ENCODE measurements at regions not wholly inside any gene's neighbourhood (a gene's known extent, or its start where the extent isn't known, plus 50 kb on each side); places are given as distances from the start of the nearest gene placed in this dataset.

DNA sequence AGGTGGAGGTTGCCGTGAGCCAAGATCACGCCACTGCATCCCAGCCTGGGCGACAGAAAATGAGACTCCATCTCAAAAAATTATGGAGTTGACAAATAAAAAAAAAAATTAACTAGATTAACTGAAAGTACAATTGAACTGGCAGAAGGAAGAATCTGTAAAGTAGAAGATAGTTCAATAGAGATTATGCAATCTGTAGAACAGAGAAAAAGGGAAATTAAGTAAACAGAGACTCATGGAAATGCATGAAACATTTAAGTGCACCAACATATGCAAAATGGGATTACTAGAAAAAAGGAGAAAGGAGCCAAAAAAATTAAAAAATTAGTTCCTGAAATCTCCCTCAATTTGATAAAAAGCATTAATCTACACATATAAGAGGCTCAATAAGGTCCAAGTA, 188.8 kb upstream of the KHDRBS2 start:
- no peak for DNase-seq (ENCODE audit: low spot score)

DNA sequence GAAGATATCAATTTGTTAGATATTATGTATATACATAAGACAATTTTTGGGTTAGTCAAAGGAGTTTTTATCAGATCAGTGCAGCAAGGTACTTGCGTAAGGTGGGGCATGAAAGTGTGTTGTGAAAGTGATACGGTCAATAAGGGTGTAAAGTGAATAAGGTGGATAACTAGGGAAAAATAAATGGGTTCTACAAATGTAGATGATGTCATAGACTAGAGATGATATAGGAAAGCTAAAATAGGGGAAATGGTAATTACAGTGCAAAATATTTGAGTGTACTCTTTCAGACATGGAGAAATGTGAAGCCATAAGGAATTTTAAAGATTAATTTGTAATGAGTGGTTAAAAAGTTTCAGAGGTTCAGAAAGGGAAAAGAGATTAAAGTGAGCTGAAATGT, 180.6 kb upstream of the KHDRBS2 start:
- no peak for DNase-seq (ENCODE audit: low spot score)

DNA sequence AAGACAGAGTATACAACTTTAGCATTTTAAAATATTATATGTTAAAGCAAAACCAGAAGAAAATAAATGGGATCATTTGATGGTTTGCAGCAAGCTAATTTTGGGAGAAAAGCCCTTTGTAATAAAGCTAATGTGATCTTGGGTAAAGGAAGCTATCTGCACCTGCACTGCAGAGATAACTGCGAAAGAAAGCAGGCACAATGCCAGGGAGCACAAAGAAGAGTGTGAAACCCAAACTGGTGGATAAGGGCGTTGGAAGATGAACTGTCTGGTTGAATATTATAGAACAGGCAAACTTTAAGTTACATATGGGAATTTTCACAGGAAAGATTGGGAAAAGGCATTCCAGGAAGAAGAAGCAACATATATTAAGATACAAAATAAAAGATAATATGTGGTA, 179.2 kb upstream of the KHDRBS2 start:
- no peak for DNase-seq (ENCODE audit: low spot score)

DNA sequence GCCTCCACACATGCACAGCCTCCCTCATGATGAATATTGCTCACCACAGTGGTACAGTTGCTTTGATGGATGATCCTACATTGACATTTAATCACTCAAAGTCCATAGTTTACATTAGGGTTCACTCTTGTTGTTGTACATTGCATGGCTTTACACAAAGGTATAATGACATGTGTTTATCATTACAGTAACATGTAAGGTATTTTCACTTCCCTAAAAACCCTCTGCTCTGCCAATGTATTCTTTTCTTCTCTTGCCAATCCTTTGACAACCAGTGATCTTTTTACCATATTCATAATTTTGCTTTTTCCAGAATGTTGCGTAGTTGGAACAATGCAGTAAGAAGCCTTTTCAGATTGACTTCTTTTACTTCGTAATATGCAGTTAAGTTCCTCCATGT, 166.6 kb upstream of the KHDRBS2 start:
- DNase-seq (ENCODE audit: low spot score): no peak

DNA sequence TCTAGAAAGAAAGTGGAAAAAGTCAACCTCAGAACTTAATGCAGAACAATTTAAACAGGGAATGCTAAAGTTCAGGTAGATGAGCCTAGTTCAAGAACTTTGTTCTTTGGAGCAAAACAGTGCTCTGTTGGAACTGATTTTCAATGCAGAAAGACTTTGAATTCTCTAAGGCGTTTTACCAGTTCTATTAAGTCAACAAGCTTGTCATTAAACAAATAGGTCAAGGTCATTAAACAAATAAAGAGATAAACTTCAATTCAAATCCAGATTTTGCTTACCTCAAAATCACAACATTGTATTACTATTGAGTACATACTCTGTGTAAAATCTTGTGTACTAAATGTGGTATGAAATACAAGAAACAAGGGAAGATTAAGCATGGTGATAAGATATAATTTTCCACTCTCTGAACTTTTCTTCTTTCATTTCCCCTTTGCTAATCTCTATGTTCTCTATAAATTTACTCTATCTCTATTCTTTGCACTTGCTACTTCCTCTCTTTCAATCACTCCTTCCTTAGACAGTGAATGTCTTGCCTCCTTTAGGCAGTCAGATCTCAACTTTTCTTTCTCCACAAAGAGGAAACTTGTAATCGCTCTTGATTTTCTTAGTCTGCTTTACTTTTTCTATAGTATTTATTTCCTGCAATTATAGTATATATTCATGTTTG, 160.8 kb upstream of the KHDRBS2 start:
- no peak for DNase-seq (ENCODE audit: low spot score)

DNA sequence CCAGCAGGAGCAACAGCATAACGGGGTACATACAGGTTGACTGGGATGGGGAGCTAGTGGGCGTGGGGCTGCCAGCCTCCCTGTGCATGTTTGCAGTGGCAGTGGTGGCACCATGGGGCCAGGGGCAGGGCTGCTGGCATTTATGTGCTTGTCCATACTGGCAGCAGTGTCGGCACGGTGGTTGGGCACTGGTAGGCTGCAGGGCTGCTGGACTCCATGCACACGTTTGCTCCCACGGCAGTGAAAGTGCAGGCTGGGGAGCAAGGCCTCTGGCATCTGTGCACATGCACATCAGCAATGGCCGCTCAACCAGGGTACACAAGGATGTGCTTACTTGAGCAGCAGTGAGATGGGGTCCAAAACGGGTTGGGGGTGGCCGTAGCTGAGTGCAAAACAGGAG, 159.5 kb upstream of the KHDRBS2 start:
- DNase-seq (ENCODE audit: low spot score): no peak

DNA sequence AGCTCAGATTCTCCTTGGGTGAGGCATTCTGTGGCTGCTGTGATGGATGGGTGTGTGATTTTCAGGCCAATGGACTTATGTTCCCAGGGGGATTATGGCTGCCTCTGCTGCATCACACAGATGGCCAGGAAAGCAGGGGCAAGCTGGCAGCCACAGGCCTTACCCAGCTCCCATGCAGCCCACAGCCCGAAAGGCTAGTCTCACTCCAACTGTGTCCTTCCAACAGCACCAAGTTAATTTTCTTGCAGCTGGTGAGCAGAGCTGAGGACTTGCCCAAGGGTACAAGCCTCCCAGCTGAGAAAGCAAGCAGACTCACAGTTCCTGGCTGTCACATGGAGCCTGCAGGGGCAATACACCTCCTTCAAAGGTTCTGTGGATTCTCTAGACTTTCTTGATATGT, 155.2 kb upstream of the KHDRBS2 start:
- no peak for DNase-seq (ENCODE audit: low spot score)

DNA sequence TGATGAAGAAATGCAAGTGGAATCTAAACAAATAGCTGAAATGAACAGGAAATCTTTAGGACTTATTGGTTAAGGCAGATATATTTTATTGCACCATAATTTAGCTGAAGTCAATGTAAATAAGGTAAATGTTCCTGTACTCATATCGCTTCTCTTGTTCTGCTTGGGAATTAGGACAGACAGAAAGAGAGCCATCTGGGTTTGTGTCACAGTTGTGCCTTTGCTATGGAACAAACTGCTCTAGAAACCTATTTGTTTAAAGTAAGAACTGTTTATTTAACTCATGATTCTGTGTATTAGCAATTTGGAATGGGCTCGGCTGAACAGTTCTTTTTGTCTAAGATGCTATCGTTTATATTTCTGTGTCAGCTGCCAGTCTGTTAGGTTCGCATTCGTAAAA, 143.8 kb upstream of the KHDRBS2 start:
- no peak for DNase-seq (ENCODE audit: low spot score)

DNA sequence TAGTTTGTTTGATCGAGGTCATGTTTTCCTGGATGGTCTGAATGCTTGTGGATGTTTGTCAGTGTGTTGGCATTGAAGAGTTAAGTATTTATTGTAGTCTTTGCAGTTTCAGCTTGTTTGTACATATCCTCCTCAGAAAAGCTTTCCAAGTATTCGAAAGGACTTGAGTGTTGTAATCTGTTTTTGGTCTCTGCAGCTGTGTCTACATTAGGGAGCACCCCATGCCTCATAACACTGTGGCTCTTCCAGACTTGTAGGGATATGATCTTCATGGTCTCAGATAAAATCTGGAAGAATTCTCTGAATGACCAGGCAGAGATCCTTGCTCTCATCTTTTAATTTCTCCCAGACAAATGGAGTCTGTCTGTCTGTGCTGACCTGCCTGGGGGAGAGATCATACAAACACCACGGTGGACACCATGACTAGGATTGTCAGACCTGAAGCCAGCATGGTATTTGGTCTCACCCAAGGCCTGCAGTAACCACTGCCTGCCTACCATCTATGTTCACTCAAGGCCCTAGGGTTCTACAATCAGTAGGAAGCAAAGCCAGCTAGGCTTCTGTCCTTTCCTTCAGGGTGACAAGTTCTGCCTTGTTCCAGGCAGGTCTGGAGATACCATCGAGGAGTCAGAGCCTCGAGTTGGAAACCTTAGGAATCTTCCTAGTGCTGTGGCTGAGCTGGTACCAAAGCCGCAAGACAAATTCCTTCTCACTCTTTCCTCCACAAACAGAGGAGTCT, 114.7 kb upstream of the KHDRBS2 start:
- DNase-seq (ENCODE audit: low spot score): no peak

DNA sequence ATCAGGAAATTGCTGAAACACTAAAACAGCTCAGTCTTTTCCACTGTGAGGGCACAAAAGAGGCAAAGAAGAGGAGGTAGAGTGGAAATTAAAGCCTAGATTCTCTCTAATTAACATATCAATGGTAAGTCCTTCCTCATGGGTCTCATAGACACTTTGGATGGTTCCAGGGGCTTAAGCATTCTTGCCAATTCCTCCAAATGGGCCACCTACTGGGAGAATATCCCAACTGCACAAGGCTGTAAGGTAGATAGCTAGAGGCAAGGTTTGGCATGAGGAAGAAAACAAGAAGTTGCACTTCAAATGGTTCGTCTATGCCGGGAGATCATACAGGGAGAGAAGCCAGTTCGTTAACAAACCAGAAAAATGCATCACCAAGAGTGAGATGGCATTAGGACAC, 107.6 kb upstream of the KHDRBS2 start:
- DNase-seq (ENCODE audit: low spot score): no peak

DNA sequence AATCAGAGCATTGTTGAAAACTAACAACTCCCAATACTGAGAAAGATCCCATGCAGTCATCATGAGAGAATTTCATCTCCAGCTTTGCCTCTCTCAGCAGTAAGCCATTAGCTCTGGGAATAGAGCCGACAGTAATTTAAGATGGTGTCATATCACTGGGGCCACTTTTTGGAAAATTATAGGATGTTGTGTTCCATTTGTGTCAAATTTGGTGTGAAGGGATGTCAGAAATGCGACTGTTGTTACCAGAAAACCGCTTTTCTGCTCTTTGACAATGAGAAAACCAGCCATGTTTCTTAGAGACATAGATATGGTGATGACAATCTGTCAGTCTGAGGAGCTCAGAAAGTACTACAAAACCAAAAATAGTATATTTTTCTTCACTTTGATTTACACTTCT, 106.3 kb upstream of the KHDRBS2 start:
- DNase-seq (ENCODE audit: low spot score): no peak

DNA sequence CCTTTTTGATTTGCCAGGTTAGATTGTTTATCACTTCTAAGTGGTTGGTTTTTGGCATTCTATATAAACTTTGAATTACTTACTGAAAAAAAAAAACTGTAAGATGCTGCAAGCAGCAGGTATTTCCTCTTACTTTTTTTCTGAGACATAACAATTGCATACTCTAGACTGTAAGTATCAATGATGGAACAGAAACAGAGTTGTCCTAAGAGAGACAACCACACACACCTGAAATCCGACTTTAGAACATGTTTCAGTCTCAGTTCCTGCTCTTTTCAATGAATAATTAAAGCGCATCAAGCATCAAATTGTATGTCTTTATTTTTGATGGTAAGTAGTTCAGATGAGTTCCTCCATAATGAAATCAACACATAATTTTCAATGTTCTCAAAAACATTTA, 105.3 kb upstream of the KHDRBS2 start:
- DNase-seq (ENCODE audit: low spot score): no peak

DNA sequence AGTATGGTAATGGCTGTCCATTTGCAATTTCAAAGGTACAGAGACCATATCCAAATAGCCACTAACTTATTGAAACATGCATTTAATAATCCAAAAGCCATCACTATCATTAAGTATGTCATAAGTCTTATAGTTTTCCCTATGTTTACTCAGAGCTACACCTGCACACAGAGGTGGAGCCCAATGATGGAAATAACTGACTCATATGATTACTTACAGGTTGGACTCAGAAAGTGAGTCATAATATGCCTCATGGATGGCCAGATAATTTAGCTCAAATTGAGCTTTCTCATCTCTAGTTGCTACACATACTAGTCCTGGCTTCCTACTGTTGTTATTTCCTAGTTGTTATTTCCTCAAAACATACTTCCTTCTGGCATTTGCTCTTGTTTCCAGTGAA, 104.4 kb upstream of the KHDRBS2 start:
- no peak for DNase-seq (ENCODE audit: low spot score)

DNA sequence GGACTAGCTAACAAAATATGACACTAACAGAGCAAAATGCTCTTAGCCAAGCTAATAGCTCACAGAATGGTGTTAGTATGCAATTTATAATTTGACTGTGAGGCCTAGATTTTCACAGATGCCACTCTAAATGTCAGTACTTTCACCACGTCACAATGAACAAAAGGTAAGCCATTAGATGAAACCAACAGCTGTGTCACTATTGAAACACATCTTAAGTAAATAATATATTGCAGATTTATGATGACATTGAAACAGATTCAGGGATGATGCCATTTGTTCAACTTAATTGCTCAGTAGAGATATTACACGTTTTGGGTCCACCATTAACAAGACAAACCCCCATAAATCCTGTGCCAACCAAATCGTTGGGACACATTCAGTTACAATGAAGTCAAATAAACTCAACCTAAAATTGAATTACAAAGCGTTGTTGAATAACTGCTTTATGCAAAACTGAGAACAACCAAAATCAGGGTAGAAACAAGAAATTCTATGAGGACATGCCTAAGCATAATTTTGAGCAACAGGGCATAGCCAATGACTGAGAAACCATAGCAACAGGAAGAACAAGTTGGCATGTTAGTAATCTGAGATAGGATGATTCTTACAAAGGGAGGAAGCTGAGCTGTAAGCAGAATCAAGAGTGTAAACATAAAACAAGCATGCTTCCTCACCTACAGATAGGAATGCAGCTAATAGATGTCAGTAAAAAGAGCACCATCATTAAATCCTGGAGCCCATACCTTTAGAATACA, 85.6 kb upstream of the KHDRBS2 start:
- no peak for DNase-seq (ENCODE audit: low spot score)

DNA sequence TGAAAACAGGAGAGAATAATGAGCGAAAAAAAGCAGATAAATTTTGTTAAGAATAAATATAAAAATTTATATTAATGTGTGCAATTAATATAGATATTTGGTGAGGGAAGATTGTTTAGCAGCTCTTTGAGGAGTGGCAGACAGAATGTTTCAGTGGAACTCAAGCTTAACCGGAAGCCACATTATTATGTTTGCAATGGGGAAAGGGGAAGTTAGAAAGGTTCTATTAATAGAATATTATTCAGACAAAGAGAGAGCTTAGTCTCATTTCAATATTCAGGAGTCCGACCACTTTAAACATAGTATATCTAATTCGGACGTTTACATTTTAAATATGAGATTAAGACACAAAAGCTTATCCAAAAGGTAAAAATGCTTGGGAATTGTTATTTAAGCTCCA, 81.6 kb upstream of the KHDRBS2 start:
- DNase-seq (ENCODE audit: low spot score): no peak

DNA sequence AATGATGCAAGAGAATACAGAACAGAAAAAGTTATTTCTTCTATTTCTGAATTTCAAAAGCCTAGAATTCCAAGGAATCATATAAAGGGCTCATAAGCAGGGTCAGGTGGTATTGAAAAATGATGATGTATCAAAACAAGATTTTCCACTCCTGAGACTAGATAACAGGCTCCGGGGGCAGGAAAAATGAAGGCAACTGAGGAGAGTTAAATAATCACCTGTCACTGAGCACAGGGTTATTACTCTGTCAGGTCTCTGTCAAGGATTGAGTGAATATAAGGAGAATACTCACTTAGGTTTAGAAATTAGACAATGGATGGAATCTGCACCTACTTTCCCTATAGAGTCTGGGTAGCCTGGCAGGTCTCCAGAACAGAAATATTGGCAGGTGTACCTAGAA, 76.1 kb upstream of the KHDRBS2 start:
- no peak for DNase-seq (ENCODE audit: low spot score)

DNA sequence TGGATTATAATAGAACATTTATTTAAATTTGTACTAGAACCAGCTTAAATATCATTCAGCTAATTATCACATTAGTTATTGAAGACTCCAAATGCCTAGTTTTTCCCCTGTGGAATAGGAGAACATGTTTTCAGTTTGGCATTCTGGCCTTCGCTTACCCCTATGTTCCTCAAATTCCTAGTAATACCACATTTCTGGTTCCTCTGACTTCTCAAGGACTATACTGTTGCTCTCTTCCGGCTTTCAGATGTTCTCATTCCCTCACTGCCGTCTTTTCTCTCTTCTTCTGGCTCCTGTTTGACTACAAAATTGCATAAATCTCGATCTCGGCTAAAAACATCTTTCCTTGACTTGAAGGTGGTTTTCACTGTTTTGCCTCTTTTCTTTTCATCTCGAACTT, 71.8 kb upstream of the KHDRBS2 start:
- no peak for DNase-seq (ENCODE audit: low spot score)

DNA sequence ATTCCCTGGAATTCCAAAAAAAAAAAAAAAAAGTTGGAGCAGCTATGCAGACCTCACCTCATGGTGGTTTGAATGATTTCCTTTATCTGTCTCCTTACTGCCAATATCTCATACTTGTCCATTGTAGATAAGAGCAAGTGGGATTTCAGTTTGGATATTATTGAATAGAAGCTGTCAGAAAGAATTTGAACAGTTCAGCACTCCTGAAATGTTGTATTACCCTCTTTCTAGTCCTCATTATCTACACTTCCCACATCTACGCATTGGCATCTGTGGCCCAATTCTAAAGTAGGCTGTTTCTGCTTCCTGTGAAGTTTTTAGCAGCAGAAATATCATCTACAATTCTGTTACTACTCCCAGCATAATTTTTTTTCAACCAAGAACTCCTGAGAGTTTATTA, 68.2 kb upstream of the KHDRBS2 start:
- no peak for DNase-seq (ENCODE audit: low spot score)

DNA sequence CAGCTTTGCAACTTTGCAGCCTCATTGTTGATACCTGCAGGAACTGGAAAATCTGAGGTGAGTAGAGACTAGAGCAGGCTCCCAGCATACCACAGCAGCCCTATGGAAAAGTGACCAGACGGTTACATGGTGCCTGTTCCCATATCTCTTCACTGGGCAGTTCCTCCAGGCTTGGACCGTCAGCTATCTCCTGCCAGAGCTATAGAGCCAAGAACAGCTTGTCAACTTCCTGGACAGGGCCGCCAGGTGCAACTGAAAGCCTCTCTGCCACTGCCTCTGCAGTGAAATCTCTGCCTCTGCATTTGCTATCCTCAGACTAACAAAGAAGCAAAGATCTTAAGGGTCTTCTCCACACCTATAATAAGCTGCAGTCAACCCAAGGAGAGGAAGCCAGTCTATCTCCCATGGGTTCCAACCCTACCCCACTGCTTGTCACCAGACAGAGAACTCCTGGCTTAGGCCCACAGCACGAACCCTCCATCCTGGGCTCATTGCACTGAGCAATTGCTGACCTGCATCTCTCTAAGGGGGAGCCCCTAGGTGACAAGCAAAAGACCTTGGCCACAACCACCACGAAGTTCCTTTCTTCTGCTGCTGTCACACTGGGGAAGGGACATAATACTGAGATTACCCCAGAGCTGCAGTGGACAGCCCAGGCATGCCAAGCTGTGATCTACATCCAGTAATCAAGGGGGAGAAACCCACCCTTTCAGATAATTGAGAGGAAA, 60.1 kb upstream of the KHDRBS2 start:
- DNase-seq (ENCODE audit: low spot score): no peak

DNA sequence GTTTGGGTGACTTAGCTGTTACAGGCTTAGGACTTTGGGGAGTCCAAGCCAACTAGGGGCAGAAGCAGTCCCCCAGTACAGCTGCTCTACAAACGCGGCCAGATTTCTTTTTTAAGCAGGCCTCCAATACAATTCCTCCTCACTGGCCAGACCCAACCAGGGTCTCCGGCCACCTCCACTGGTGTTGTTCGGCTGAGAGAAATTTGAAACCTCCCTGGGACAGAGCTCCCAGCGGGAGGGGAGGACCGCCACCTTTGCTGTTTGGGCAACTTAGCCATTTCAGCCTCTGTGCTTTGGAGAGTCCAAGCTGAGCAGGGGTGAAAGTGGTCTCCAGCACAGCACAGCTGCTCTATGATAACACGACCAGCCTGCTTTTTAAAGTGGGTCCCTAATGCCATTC, 59.4 kb upstream of the KHDRBS2 start:
- no peak for DNase-seq (ENCODE audit: low spot score)

DNA sequence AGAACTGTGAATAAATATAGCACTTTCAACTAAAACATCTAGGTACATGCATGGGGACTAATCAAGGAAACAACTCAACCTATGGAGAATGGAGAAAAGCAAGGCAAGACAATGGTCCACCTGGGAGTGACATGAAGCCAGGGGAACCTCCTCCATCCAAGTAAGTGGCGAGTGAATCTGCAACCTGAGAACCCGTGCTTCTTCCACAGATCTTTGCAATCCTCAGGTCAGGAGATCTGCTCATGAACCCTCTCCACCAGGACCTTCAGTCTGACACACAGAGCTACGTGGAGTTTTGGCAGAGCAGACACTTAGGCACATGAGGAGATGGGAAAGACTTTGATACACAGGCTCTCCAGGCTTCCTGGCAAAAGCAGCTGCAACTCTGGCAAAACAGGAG, 58.8 kb upstream of the KHDRBS2 start:
- no peak for DNase-seq (ENCODE audit: low spot score)

DNA sequence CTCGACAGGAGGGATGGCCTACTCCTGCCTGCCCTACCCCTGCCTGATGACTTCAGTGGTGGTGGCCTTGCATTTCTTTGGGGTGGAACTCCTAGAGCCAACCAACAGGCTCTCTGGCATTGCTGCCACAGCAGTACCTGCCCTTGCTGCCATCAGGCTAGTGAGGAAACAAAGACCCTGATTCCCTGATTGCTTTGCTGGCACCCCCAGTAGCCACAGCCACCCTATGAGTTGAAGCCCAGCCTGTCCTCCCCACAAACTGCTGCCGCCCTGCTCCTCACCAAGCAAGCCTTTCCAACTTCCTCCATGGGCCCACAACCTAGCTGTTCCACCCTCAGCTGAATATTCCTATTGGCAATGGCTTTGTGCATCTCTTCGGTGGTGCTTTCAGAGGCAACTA, 52.5 kb upstream of the KHDRBS2 start:
- DNase-seq (ENCODE audit: low spot score): no peak
